NCI-H1092 (cell line): ENCODE measurements at regions not wholly inside any gene's neighbourhood (a gene's known extent, or its start where the extent isn't known, plus 50 kb on each side); places are given as distances from the start of the nearest gene placed in this dataset.

Experiments
- DNase-seq: peaks from one replicate; lab custom pipeline; 2025; lab: John Stamatoyannopoulos, UW

GRCh38 chr14:22097586-22098292, 424.1 kb upstream of the OR4E1 start:
- no peak for DNase-seq

- DNase-seq = no peak
Observed at GRCh38 chr14:22097072-22097471, 423.5 kb upstream of the OR4E1 start.

GRCh38 chr14:22096514-22096895, 422.9 kb upstream of the OR4E1 start:
- DNase-seq = no peak

DNA sequence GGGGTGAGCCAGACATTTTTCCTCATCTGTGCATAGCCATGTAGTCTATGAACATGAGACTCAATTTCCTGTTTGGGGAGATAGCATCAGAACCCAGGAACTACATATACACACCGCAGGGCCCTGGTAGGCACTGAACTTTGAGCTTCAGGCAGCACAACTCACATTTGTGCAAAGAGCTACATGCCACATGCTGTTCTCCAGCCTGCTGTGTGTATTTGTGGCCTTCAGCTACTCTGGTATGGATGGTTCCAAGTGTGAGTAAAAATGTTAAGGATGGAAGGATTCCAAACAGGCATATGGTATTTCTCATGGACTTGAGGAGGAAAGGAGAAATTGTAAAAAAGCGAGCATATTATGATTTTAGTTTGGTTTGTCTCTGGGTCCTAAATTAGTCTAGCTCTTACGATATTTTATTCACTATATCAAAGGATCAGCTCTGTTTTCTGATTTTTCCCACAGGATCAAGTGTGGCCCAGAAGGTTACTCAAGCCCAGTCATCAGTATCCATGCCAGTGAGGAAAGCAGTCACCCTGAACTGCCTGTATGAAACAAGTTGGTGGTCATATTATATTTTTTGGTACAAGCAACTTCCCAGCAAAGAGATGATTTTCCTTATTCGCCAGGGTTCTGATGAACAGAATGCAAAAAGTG, 422.4 kb upstream of the OR4E1 start:
- no peak for DNase-seq

- no peak for DNase-seq
Observed at GRCh38 chr14:22089940-22090339, 416.3 kb upstream of the OR4E1 start.

DNA sequence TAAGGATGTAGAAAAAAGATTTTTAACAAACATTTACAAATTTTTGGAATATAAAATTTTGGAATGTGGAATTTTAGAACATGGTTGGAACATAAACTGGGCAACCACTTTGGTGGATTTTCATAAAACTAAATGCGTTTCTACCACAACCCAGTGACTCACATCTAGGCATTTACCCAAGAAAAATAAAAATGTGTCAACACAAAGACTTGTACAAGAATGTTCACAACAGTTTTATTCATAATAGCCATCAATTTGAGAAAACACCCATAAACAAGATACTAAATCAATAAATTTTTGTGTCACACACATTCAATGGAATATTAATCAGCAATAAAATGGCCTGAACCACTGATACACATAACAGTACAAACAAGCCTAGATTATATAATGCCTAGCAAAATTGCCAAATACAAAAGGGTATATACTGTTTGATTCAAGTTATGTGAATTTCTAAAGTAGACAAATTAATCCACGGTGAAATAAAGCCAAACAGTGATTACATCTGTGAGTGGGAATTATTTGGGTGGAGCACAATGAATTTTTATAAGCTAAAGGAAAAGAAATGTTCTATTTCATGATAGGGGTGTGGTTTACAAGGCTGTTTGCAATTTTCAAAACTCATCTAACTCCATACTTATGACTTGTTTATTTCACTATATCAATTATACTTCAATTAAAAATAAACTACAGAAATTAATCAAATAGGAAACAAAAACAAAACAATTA, 415.2 kb upstream of the OR4E1 start:
- DNase-seq = no peak

DNA sequence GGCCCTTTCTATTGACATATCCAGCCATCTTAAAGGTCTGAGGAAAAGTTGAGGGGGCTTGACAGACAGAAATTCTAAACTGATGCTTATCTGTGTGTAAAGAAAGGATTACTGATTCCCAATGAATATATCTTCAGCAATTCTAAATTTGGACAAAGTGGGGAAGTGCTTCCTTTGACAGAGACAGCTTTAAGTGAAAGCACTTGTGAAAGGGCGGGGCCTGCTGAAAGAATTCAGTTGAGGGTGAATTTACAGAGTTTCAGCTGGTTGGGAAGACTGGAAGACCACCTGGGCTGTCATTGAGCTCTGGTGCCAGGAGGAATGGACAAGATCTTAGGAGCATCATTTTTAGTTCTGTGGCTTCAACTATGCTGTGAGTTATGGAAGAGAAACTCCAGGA, 412.5 kb upstream of the OR4E1 start:
- DNase-seq = no peak

DNA sequence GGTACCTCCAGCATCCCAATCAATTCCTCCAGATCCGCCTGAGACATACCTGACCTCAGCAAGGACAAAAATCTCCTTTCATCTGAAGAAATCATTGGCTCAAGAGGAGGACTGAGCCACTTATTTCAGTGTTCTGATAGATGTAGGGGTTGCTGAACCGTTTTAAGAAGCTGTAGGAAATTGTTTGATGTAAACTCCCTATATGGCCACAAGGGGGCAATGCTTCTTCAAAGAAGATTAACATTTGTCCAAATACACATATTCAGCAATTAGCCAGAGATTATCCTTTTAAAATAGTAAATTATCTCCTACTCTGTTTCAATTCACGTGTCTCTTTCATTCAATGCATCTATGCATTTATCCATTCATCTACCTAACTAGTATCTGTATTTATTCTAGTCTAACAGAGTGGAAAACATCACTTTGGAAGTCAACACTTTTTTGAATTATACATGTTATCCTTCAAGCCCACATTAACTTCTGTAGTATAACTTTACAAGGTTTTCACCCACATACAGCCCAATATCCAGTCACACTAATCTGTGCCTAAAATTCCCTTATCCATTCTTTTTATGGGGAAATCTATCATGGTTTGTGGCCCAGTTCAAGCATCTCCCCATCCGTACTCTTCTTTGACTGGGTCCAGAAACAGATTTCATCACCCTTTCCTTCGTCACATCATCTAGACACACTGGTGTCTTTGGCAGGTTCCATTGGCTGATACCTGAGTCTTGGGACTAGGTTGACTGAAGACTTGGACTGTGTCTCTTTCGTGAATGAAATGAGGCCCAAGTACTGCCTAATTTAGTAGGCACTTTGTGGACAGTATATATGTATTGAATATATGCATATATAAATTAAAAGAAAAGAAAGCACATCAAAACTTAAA, 411.0 kb upstream of the OR4E1 start:
- DNase-seq = peak; percentile 0

- no peak for DNase-seq
Observed at GRCh38 chr14:22081337-22081736, 407.7 kb upstream of the OR4E1 start.

DNA sequence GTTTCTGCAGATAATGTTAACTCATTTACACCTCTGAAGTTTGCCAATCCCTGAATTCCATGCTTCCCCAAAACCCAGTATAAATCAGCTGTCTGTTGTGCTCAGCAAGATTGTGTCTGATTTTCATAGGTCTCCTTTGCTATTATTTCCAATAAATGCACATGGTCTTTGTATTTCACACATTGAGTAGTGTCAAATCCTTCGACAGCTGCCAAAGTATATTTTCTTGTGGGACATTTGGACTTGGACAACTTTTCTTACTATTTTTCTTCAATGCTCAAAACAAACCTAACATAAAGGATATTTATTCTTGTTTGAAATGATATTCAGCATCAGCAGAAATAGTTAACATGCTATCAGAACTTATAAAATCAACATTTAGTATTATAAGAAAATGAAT, 406.1 kb upstream of the OR4E1 start:
- no peak for DNase-seq

GRCh38 chr14:22073801-22074200, 400.2 kb upstream of the OR4E1 start:
- DNase-seq = no peak

DNA sequence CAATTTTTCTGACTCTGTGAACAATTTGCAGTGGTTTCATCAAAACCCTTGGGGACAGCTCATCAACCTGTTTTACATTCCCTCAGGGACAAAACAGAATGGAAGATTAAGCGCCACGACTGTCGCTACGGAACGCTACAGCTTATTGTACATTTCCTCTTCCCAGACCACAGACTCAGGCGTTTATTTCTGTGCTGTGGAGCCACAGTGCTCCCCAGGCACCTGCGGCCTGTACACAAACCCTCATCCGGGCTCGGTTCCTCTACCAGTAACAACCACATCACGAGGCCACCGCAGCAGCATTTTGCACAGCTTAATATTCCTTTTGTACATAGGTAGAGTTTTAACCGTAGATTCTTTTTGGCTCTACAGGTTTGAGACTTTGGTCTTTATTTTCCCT, 397.4 kb upstream of the OR4E1 start:
- DNase-seq = no peak

GRCh38 chr14:22070119-22070982, 396.7 kb upstream of the OR4E1 start:
- DNase-seq = no peak

DNA sequence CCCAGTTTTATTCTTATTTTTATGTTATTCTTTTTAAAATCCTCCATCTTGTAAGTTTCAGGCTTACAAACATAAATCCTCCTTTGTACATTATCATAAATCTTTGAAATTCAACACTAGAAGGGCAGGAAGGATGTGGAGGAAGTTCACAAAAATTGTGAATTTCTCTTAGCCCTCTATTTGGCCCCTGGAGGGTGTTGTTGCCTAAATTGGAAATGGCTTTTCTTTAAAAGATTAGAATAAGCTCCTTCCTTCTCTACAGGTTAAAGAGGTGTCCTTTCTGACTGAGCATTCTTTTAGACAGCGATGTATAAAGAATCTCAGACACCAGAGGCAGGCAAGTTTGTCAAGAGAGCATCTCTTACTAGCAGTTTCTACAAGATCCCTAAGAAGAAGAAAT, 391.7 kb upstream of the OR4E1 start:
- no peak for DNase-seq

DNA sequence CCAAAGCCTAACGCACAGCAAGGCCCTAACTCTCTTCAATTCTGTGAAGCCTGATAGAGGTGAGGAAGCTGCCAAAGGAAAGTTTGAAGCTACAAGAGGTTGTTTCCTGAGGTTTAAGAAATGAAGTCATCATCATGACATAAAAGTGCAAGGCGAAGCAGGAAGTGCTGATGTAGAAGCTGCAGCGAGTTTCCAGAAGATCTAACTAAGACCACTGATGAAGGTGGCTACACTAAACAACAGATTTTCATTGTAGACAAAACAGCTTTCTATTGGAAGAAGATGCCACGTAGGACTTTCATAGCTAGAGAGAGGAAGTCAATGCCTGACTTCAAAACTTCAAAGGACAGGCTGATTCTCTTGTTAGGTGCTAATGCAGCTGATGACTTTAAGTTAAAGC, 385.6 kb upstream of the OR4E1 start:
- DNase-seq = no peak

DNA sequence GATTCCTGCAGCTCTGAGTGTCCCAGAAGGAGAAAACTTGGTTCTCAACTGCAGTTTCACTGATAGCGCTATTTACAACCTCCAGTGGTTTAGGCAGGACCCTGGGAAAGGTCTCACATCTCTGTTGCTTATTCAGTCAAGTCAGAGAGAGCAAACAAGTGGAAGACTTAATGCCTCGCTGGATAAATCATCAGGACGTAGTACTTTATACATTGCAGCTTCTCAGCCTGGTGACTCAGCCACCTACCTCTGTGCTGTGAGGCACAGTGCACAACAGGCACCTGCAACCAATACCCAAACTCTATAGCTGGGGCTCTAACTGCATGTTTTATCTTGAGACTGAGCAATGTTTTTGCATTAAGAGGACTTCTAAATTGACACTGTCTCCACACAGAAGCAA, 379.2 kb upstream of the OR4E1 start:
- DNase-seq = no peak

DNA sequence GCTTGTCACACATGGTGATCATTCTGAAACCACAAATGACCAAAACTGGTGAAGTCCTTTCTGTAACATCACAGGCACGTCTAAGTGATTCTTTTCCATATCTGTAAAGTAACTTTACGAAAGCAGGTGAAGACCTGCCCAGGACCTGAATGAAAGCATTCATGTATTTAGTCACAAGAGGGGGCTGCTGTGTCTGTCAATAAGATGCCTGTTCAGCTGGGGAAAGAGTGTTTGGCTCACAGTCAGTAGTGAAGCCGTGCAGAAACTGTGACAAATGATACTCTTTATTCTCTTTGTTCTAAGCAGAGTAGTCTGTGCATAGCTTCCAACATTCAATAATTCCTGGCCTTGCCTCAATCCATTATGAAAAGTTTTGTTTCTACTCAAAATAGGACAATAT, 373.5 kb upstream of the OR4E1 start:
- DNase-seq = no peak

DNA sequence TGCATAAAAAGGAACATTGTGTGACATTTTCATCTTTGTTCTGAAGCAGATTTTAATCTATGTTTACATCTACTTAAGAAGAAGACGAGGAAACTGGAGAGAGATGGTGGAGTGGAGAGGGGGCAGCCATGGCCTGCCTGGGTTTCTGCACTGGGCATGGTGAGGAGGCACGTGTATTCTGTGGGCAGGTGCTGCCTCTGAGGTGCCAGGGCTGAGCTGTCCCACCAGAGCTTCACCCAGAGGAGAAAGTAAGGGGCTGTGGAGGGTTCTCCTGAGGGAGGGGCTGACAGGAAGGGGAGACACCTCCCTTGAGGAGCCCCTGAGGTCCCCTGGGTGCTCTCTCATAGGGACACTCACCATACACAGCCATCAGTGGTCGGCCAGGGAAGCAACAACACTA, 372.4 kb upstream of the OR4E1 start:
- no peak for DNase-seq

- DNase-seq = no peak
Observed at GRCh38 chr14:22044193-22044592, 370.6 kb upstream of the OR4E1 start.

- no peak for DNase-seq
Observed at GRCh38 chr14:22040781-22041125, 367.1 kb upstream of the OR4E1 start.

DNA sequence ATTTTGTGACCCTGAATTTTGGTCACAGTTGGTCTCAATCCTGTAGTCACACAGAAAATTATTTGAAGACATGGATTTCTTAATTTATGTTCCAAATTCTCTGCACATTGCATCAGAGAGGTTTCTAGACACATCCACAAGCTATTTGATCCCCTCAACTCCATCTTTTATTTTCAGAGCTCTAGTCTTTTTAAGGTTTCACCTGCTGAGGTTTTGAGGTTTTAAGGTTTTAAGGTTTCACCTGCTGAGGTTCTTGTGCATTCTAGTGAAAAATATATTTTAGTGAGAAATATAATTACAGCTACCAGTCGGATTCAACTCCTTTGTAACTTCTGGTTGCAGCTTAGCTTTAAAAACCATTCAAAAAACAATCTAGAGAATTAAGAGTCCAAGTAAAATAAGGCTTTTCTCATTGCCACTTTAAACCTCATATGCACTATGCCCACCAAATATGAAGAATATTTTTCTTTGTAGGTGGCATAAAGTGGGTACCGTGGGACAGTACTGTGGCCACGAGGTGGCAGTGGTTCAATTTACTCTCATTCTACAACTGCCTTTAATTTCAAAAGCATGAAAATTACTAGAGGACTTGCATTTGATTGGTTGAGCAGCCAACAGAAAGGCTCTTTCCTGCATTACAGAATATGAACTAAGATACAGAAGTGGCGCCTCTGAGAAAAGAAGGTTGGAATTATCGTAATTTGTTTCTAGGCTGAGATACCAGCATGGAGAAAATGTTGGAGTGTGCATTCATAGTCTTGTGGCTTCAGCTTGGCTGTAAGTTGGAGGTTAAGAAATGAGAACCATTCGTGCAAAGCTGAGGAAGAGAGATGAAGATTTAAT, 366.5 kb upstream of the OR4E1 start:
- DNase-seq = no peak
